ENCODE measurements at regions not wholly inside any gene's neighbourhood (a gene's known extent, or its start where the extent isn't known, plus 50 kb on each side); places are given as distances from the start of the nearest gene placed in this dataset.
"Not testable (repeated sequence)": the region's sequence is repeated elsewhere in the genome, so short reads cannot be mapped to it uniquely, and the experiment has no call there.

GRCh38 chr16:18131587-18131986 lies 204.9 kb downstream of the NPIPA8 start:
- peak; percentile 53 for TF ChIP-seq CTCF (IDR thresholded peaks at IDR 0.05)
- intact Hi-C loops (cut with DNase I), result not testable (repeated sequence)
- peak; percentile 74 to 86 for ATAC-seq

GRCh38 chr16:18130478-18131120 lies 205.9 kb downstream of the NPIPA8 start:
- H3K4me3 ChIP-seq; intact Hi-C loops (cut with DNase I); H3K27ac ChIP-seq; H3K36me3 ChIP-seq; H3K9me3 ChIP-seq; DNase-seq; H3K27me3 ChIP-seq (ENCODE audit: low read depth); H3K4me1 ChIP-seq: not testable (repeated sequence)
- peak in 1 of 2 donors; percentile 48 for ATAC-seq

More at GRCh38 chr16:18131587-18131986, 204.9 kb downstream of the NPIPA8 start:
- H3K27ac ChIP-seq; H3K36me3 ChIP-seq; H3K27me3 ChIP-seq (ENCODE audit: low read depth); H3K4me3 ChIP-seq; H3K4me1 ChIP-seq; DNase-seq; H3K9me3 ChIP-seq: not testable (repeated sequence)

- intact Hi-C loops (cut with DNase I); DNase-seq; H3K9me3 ChIP-seq; H3K4me1 ChIP-seq; H3K4me3 ChIP-seq; H3K27me3 ChIP-seq (ENCODE audit: low read depth); H3K27ac ChIP-seq; H3K36me3 ChIP-seq; ATAC-seq: not testable (repeated sequence)
Observed at GRCh38 chr16:18127033-18127432, 209.5 kb downstream of the NPIPA8 start.

- intact Hi-C loops (cut with DNase I); H3K9me3 ChIP-seq; H3K27ac ChIP-seq; DNase-seq; H3K4me3 ChIP-seq; H3K36me3 ChIP-seq; H3K4me1 ChIP-seq; H3K27me3 ChIP-seq (ENCODE audit: low read depth): not testable (repeated sequence)
- ATAC-seq, result peak; percentile 48 to 79
Observed at GRCh38 chr16:18119092-18119491, 217.4 kb downstream of the NPIPA8 start.

- H3K4me1 ChIP-seq; DNase-seq; H3K9me3 ChIP-seq; H3K27ac ChIP-seq; H3K4me3 ChIP-seq; H3K27me3 ChIP-seq (ENCODE audit: low read depth); intact Hi-C loops (cut with DNase I); H3K36me3 ChIP-seq: not testable (repeated sequence)
- ATAC-seq, result peak in 1 of 2 donors; percentile 27
Observed at GRCh38 chr16:18118684-18119083, 217.9 kb downstream of the NPIPA8 start.

- H3K4me1 ChIP-seq; H3K9me3 ChIP-seq; H3K36me3 ChIP-seq; H3K27me3 ChIP-seq (ENCODE audit: low read depth); DNase-seq; H3K27ac ChIP-seq; intact Hi-C loops (cut with DNase I); H3K4me3 ChIP-seq; ATAC-seq: not testable (repeated sequence)
Observed at GRCh38 chr16:18118071-18118470, 218.5 kb downstream of the NPIPA8 start.

- H3K36me3 ChIP-seq; intact Hi-C loops (cut with DNase I); H3K9me3 ChIP-seq; H3K4me1 ChIP-seq; ATAC-seq; H3K27ac ChIP-seq; DNase-seq; H3K4me3 ChIP-seq; H3K27me3 ChIP-seq (ENCODE audit: low read depth): not testable (repeated sequence)
Observed at GRCh38 chr16:18104412-18104811, 232.1 kb downstream of the NPIPA8 start.

GRCh38 chr16:18101077-18101476 lies 235.5 kb downstream of the NPIPA8 start:
- H3K4me3 ChIP-seq; H3K27me3 ChIP-seq (ENCODE audit: low read depth); H3K4me1 ChIP-seq; H3K9me3 ChIP-seq; DNase-seq; ATAC-seq; intact Hi-C loops (cut with DNase I); H3K36me3 ChIP-seq; H3K27ac ChIP-seq: not testable (repeated sequence)

- intact Hi-C loops (cut with DNase I); H3K4me1 ChIP-seq; H3K27ac ChIP-seq; H3K27me3 ChIP-seq (ENCODE audit: low read depth); H3K9me3 ChIP-seq; DNase-seq; H3K36me3 ChIP-seq; H3K4me3 ChIP-seq; ATAC-seq: not testable (repeated sequence)
Observed at GRCh38 chr16:18092605-18093004, 243.9 kb downstream of the NPIPA8 start.

GRCh38 chr16:18080658-18081363 lies 255.7 kb downstream of the NPIPA8 start:
- ATAC-seq; H3K36me3 ChIP-seq; H3K4me1 ChIP-seq; H3K27ac ChIP-seq; DNase-seq; H3K4me3 ChIP-seq; H3K27me3 ChIP-seq (ENCODE audit: low read depth); H3K9me3 ChIP-seq; intact Hi-C loops (cut with DNase I): not testable (repeated sequence)

GRCh38 chr16:18077910-18078309 lies 258.6 kb downstream of the NPIPA8 start:
- H3K9me3 ChIP-seq; H3K4me3 ChIP-seq; intact Hi-C loops (cut with DNase I); H3K27me3 ChIP-seq (ENCODE audit: low read depth); H3K4me1 ChIP-seq; DNase-seq; H3K36me3 ChIP-seq; ATAC-seq; H3K27ac ChIP-seq: not testable (repeated sequence)
